Esophagus muscularis mucosa (tissue), 4 donors: ENCODE measurements at regions not wholly inside any gene's neighbourhood (a gene's known extent, or its start where the extent isn't known, plus 50 kb on each side); places are given as distances from the start of the nearest gene placed in this dataset.

Source experiments
- DNase-seq: peaks from one replicate; pipeline ENCODE4 v3.0.0-alpha.2; 2017; ENCODE audit errors: extremely low spot score
- H3K27ac ChIP-seq, 4 donors: fragments of 200-600 bp; sonication (generic); replicated peaks in 1 of 4; 1 replicate in 3 of 4; 2 replicates in 1 of 4; pipeline ENCODE4 v1.5.1; 2016 to 2019; ENCODE audit warnings: mild to moderate bottlenecking in 1 of 4
- H3K27me3 ChIP-seq, 4 donors: fragments of 200-600 bp; sonication (generic); one replicate each; pipeline versions ENCODE4 v1.5.1 to v1.6.0; 2016 to 2019
- H3K36me3 ChIP-seq, 4 donors: fragments of 200-600 bp; sonication (generic); one replicate each; pipeline ENCODE4 v1.5.1; 2016 to 2019
- H3K4me1 ChIP-seq, 4 donors: fragments of 200-600 bp; sonication (generic); one replicate each; pipeline ENCODE4 v1.5.1; 2016 to 2019
- H3K4me3 ChIP-seq, 4 donors: fragments of 200-600 bp; sonication (generic); 1 replicate in 2 of 4; 2 replicates in 2 of 4; pipeline ENCODE4 v1.5.1; 2016 to 2019; ENCODE audit warnings: mild to moderate bottlenecking in 4 of 4, moderate library complexity in 1 of 4
- H3K9me3 ChIP-seq, 4 donors: fragments of 200-600 bp; sonication (generic); 1 replicate in 3 of 4; 2 replicates in 1 of 4; pipeline ENCODE4 v1.5.1; 2016 to 2019
- CTCF ChIP-seq, 3 experiments: fragments of 200-600 bp in 2 of 3; fragments of 450-650 bp in 1 of 3; sonication (generic) in 2 of 3; IDR thresholded peaks; one replicate each; pipeline ENCODE4 v1.5.1; 2017 to 2019; ENCODE audit warnings: antibody characterized with exemption in 3 of 3, mild to moderate bottlenecking in 2 of 3, moderate library complexity in 1 of 3
- EP300 ChIP-seq: sonication (generic); formaldehyde crosslinking; IDR thresholded peaks from one replicate; pipeline ENCODE4 v1.6.1; 2017; ENCODE audit warnings: antibody characterized with exemption
- POLR2A ChIP-seq: fragments of 450-650 bp; IDR thresholded peaks from one replicate; pipeline ENCODE4 v1.6.1; 2017; ENCODE audit warnings: antibody characterized with exemption, moderate library complexity, mild to moderate bottlenecking, low read depth
- POLR2AphosphoS5 ChIP-seq, 2 donors: sonication (generic); formaldehyde crosslinking; IDR thresholded peaks; one replicate each; pipeline ENCODE4 v1.6.1; 2017; ENCODE audit warnings: antibody characterized with exemption in 2 of 2
- WGBS: methylation state at CpG from one replicate; pipeline ENCODE4 v1.1.5; 2018; 5-methylcytosine and 5-hydroxymethylcytosine counted together
- intact Hi-C: fragments of 100-400 bp; cut with DNase I; formaldehyde crosslinking; loops from one replicate; pipeline ENCODE4 v1.15.1; 2023

- TF ChIP-seq EP300 (no peak), POLR2A (no peak), POLR2AphosphoS5 (IDR thresholded peaks at IDR 0.05) (no peak), CTCF (IDR thresholded peaks at IDR 0.05) (no peak)
- H3K4me1 ChIP-seq, result no peaks in the 10 kb centered on the region
- H3K4me3 ChIP-seq, result no peak overlapping the region
- no peaks in the 10 kb centered on the region for H3K36me3 ChIP-seq
- H3K27me3 ChIP-seq, result peaks cover 0 to 21% (median 0%) of the 10 kb centered on the region in 4 donors
- WGBS, result 20% methylated on average over 1 of the region's 1 CpG
- DNase-seq, result no peak
- intact Hi-C loops, result no loop called here
- peaks cover 0 to 14% (median 5%) of the 10 kb centered on the region in 4 donors for H3K9me3 ChIP-seq
- H3K27ac ChIP-seq, result no peak overlapping the region
These were observed 2051.3 kb downstream of the TP53TG3F start for GRCh38 chr16:35510701-35511100.

- intact Hi-C loops, result no loop called here
- no peak overlapping the region for H3K27ac ChIP-seq
- TF ChIP-seq POLR2AphosphoS5 (IDR thresholded peaks at IDR 0.05), result no peak
- no peak for TF ChIP-seq CTCF (IDR thresholded peaks at IDR 0.05)
- TF ChIP-seq EP300, result no peak
- TF ChIP-seq POLR2A, result no peak
- H3K4me1 ChIP-seq, result no peaks in the 10 kb centered on the region
- no peak for DNase-seq
- no peaks in the 10 kb centered on the region for H3K27me3 ChIP-seq
- H3K36me3 ChIP-seq, result no peaks in the 10 kb centered on the region
- H3K4me3 ChIP-seq, result no peak overlapping the region
- peaks cover 0 to 3% (median 0%) of the 10 kb centered on the region in 4 donors for H3K9me3 ChIP-seq
These were observed 2057.1 kb downstream of the TP53TG3F start for GRCh38 chr16:35516551-35516950.

DNA sequence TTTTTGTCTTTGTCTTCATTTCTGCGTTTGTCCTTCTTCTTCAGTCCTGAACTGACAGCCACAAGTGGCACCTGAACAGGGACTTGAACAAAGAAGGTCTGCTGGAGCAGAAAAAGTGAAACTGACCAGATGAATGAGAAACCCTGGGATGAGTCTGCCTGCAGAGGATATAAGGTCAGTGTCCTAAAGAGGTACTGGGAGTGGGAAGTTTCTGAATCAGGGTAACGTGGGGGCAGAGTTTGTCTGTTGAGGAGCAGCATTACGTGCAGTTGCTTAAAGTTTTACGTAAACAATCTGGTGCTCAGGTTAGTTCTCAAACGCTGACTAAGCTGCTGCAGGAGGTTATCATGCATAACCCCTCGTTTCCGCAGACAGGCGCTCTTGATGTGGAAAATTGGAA lies 2057.6 kb downstream of the TP53TG3F start:
- no peak for DNase-seq
- intact Hi-C loops, result no loop called here
- 67% methylated on average over 8 of the region's 8 CpGs for WGBS
- no peaks in the 10 kb centered on the region for H3K36me3 ChIP-seq
- H3K27me3 ChIP-seq, result no peaks in the 10 kb centered on the region
- no peak overlapping the region for H3K27ac ChIP-seq
- H3K4me3 ChIP-seq, result no peak overlapping the region
- peaks cover 0 to 3% (median 0%) of the 10 kb centered on the region in 4 donors for H3K9me3 ChIP-seq
- TF ChIP-seq POLR2A (no peak), POLR2AphosphoS5 (IDR thresholded peaks at IDR 0.05) (no peak), CTCF (IDR thresholded peaks at IDR 0.05) (no peak), EP300 (no peak)
- H3K4me1 ChIP-seq, result no peaks in the 10 kb centered on the region

- Histone ChIP-seq H3K36me3 (no peaks in the 10 kb centered on the region), H3K27me3 (no peaks in the 10 kb centered on the region), H3K4me3 (no peak overlapping the region), H3K4me1 (no peaks in the 10 kb centered on the region), H3K9me3 (no peaks in the 10 kb centered on the region), H3K27ac (no peak overlapping the region)
- TF ChIP-seq EP300 (no peak), POLR2AphosphoS5 (IDR thresholded peaks at IDR 0.05) (no peak), CTCF (IDR thresholded peaks at IDR 0.05) (no peak), POLR2A (no peak)
- intact Hi-C loops, result no loop called here
- DNase-seq, result no peak
These were observed 2064.6 kb downstream of the TP53TG3F start for GRCh38 chr16:35523991-35524390.

- intact Hi-C loops, result no loop called here
- H3K36me3 ChIP-seq, result no peaks in the 10 kb centered on the region
- H3K27ac ChIP-seq, result no peak overlapping the region
- WGBS, result 77% methylated on average over 20 of the region's 26 CpGs
- H3K27me3 ChIP-seq, result no peaks in the 10 kb centered on the region
- TF ChIP-seq EP300 (no peak), POLR2AphosphoS5 (IDR thresholded peaks at IDR 0.05) (no peak), CTCF (IDR thresholded peaks at IDR 0.05) (no peak)
- H3K4me1 ChIP-seq, result no peaks in the 10 kb centered on the region
- no peak for DNase-seq
- no peak overlapping the region for H3K4me3 ChIP-seq
- H3K9me3 ChIP-seq, result no peaks in the 10 kb centered on the region
These were observed 2066.7 kb downstream of the TP53TG3F start for GRCh38 chr16:35525979-35526590.
